HG02588 (cell line): ENCODE measurements at regions not wholly inside any gene's neighbourhood (a gene's known extent, or its start where the extent isn't known, plus 50 kb on each side); places are given as distances from the start of the nearest gene placed in this dataset.
"Not testable (repeated sequence)": the region's sequence is repeated elsewhere in the genome, so short reads cannot be mapped to it uniquely, and the experiment has no call there.

Experiments
- ATAC-seq: cut with Tn5 transposase; IDR thresholded peaks from one replicate; pipeline ENCODE4 v1.9.1; 2021; ENCODE audit warnings: mild to moderate bottlenecking, moderate library complexity; ENCODE audit not compliant: unreplicated experiment

GRCh38 chr4:44988011-44988410 is 261.7 kb upstream of the GNPDA2 start:
- no peak for ATAC-seq

GRCh38 chr4:44985938-44986337 is 259.6 kb upstream of the GNPDA2 start:
- ATAC-seq: no peak

- no peak for ATAC-seq
Observed at GRCh38 chr4:44985152-44985551, 258.8 kb upstream of the GNPDA2 start.

GRCh38 chr4:44984083-44984482 is 257.7 kb upstream of the GNPDA2 start:
- ATAC-seq: no peak

GRCh38 chr4:44983083-44983482 is 256.7 kb upstream of the GNPDA2 start:
- ATAC-seq: no peak

GRCh38 chr4:44978020-44978419 is 251.7 kb upstream of the GNPDA2 start:
- no peak for ATAC-seq

- no peak for ATAC-seq
Observed at GRCh38 chr4:44965435-44966095, 239.2 kb upstream of the GNPDA2 start.

GRCh38 chr4:44964086-44964485 is 237.7 kb upstream of the GNPDA2 start:
- ATAC-seq: not testable (repeated sequence)

- ATAC-seq: no peak
Observed at GRCh38 chr4:44961001-44961755, 234.8 kb upstream of the GNPDA2 start.

- no peak for ATAC-seq
Observed at GRCh38 chr4:44931720-44932119, 205.4 kb upstream of the GNPDA2 start.

GRCh38 chr4:44928785-44929184 is 202.4 kb upstream of the GNPDA2 start:
- no peak for ATAC-seq

GRCh38 chr4:44927399-44928380 is 201.3 kb upstream of the GNPDA2 start:
- no peak for ATAC-seq

GRCh38 chr4:44916411-44916810 is 190.1 kb upstream of the GNPDA2 start:
- ATAC-seq: peak; percentile 54

GRCh38 chr4:44914748-44915147 is 188.4 kb upstream of the GNPDA2 start:
- no peak for ATAC-seq

- ATAC-seq: no peak
Observed at GRCh38 chr4:44914223-44914622, 187.9 kb upstream of the GNPDA2 start.

- no peak for ATAC-seq
Observed at GRCh38 chr4:44912980-44913379, 186.6 kb upstream of the GNPDA2 start.

- ATAC-seq: no peak
Observed at GRCh38 chr4:44908565-44908964, 182.2 kb upstream of the GNPDA2 start.

- no peak for ATAC-seq
Observed at GRCh38 chr4:44872246-44872645, 145.9 kb upstream of the GNPDA2 start.

GRCh38 chr4:44871133-44871532 is 144.8 kb upstream of the GNPDA2 start:
- ATAC-seq: no peak

- no peak for ATAC-seq
Observed at GRCh38 chr4:44869985-44870384, 143.6 kb upstream of the GNPDA2 start.

GRCh38 chr4:44869222-44869882 is 143.0 kb upstream of the GNPDA2 start:
- no peak for ATAC-seq
